ENCODE measurements at regions not wholly inside any gene's neighbourhood (a gene's known extent, or its start where the extent isn't known, plus 50 kb on each side); places are given as distances from the start of the nearest gene placed in this dataset.
"Not testable (repeated sequence)": the region's sequence is repeated elsewhere in the genome, so short reads cannot be mapped to it uniquely, and the experiment has no call there.

DNA sequence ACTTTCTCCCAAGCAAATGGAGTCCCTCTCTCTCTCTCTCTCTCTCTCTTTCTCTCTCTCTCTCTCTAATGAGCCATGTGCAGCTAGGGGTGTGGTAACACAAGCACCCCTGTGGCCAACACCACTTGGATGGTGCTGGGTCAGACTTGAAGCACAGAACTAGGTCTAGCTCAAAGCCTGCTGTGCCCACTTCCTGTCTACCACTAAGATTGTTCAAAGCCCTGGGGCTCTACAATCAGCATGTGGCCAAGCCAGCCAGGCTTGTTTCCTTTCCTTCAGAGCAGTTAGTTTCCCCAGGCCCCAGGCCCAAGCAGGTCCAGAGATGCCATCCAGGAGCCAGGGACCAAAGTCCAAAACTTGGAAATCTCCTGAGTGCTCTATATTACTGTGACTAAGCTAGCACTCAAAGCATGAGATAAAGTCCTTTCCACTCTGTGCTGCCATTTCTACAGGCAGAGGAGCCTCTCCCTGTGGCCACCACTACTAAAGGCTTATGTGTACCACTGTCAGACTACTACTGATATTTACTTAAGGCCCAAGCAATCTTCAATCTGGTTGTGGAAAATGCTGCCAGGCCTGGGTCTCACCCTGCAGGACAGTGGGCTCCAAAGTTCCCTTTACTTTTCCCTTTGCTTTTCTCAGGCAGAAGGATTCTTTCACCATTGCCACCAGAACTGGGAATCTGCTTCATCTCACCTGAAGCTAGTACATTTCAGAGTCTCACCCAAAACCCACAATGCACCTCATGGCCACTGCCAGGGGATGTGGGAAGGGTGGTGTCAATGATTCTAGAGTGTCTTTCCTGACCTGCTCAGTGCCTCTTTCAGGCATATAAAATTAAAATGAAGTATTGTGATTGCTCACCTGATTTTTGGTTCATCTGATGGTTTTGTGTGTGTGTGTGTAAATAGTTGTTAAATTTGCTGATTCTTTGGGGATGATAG, 999.5 kb downstream of the NCAM2 start:
- H3K27ac ChIP-seq: no peak overlapping the region
- TF ChIP-seq, protein P1, sequence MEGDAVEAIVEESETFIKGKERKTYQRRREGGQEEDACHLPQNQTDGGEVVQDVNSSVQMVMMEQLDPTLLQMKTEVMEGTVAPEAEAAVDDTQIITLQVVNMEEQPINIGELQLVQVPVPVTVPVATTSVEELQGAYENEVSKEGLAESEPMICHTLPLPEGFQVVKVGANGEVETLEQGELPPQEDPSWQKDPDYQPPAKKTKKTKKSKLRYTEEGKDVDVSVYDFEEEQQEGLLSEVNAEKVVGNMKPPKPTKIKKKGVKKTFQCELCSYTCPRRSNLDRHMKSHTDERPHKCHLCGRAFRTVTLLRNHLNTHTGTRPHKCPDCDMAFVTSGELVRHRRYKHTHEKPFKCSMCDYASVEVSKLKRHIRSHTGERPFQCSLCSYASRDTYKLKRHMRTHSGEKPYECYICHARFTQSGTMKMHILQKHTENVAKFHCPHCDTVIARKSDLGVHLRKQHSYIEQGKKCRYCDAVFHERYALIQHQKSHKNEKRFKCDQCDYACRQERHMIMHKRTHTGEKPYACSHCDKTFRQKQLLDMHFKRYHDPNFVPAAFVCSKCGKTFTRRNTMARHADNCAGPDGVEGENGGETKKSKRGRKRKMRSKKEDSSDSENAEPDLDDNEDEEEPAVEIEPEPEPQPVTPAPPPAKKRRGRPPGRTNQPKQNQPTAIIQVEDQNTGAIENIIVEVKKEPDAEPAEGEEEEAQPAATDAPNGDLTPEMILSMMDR (IDR thresholded peaks at IDR 0.05): no peak
- no peak for TF ChIP-seq ZFX (IDR thresholded peaks at IDR 0.05; ENCODE audit: borderline replicate concordance)

DNA sequence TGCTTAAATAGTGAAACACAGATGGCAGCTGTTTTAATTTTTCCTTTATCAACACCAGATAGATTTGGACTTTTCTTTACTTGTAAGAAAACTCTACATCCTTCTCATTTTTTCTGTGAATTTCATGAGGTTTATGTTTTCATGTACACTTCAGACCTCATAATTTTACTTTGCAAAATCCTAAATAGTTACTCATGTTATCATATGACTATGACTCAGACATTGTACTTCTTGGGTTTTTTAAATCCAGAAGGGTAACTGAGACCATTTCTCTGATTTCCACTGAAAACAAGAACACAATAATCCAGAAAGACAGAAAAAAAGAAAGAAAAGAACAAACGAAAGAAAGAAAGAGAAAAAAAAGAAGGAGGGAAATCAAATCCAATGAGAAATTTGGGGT, 1021.6 kb downstream of the NCAM2 start:
- no peak overlapping the region for H3K27ac ChIP-seq
- TF ChIP-seq, protein P1 (IDR thresholded peaks at IDR 0.05): no peak
- no peak for TF ChIP-seq ZFX (IDR thresholded peaks at IDR 0.05; ENCODE audit: borderline replicate concordance)

DNA sequence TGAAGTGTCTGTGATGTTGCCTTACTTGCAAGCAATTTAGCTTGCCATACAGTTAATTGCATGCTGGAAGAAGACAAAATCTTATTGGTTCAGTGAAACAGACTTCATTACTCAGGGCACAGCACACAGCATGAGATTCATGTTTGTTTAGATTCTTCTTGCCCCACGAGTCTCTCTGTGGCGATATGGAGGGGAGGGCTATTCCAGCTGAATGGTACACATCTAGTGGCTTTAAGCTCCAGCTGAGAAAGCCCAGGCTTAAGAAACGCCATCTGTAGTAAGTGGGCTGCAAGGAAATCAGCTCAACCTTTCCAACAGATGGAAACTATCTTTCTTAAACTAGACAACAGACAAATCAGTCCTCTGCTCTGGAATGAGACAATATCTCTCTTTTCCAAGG, 1022.0 kb downstream of the NCAM2 start:
- H3K27ac ChIP-seq: no peak overlapping the region
- TF ChIP-seq ZFX (IDR thresholded peaks at IDR 0.05; ENCODE audit: borderline replicate concordance): no peak
- TF ChIP-seq, protein P1 (IDR thresholded peaks at IDR 0.05): no peak

- H3K27ac ChIP-seq: not testable (repeated sequence)
Observed at GRCh38 chr21:22023896-22024295, 1025.7 kb downstream of the NCAM2 start.

GRCh38 chr21:22044431-22044830, 1046.2 kb downstream of the NCAM2 start:
- no peak for TF ChIP-seq ZFX (IDR thresholded peaks at IDR 0.05; ENCODE audit: borderline replicate concordance)
- TF ChIP-seq, protein P1 (IDR thresholded peaks at IDR 0.05): no peak
- H3K27ac ChIP-seq: no peak overlapping the region

- TF ChIP-seq, protein P1 (IDR thresholded peaks at IDR 0.05): no peak
- TF ChIP-seq ZFX (IDR thresholded peaks at IDR 0.05; ENCODE audit: borderline replicate concordance): no peak
- H3K27ac ChIP-seq: no peak overlapping the region
Observed at GRCh38 chr21:22046576-22046975, 1048.4 kb downstream of the NCAM2 start.

DNA sequence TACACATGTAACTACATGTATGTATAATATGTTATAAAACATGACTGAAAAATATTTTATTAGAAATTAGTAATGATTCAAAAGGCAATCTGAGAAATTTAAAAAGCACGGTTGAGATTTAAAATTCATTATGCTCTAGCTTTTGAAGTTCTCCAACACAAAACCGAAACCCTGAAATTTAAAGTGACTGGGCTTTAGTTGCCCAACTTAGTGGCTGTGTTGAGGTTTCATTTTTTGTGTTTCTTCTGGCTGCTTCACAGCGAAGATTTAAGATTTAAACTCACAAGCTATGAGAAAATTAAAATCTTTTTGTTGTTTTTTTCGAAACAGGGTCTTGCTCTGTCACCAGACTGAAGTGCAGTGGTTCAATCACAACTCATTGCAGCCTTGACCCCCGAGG, 1058.7 kb downstream of the NCAM2 start:
- no peak overlapping the region for H3K27ac ChIP-seq
- TF ChIP-seq ZFX (IDR thresholded peaks at IDR 0.05; ENCODE audit: borderline replicate concordance): no peak
- TF ChIP-seq, protein P1 (IDR thresholded peaks at IDR 0.05): no peak

Data from 22Rv1 (cell line).